GM10266 (cell line): ENCODE measurements at regions not wholly inside any gene's neighbourhood (a gene's known extent, or its start where the extent isn't known, plus 50 kb on each side); places are given as distances from the start of the nearest gene placed in this dataset.

ENCODE experiments used
- DNase-seq: peaks from one replicate; pipeline ENCODE4 v3.0.0; 2012; ENCODE audit errors: extremely low spot score
- TF ChIP-seq, protein P1 (sequence below): IDR thresholded peaks from 2 replicates; pipeline ENCODE4 v1.5.1; 2012; ENCODE audit warnings: mild to moderate bottlenecking, low read depth; ENCODE audit not compliant: control insufficient read depth, insufficient read depth; ENCODE audit errors: missing control alignments

DNA sequence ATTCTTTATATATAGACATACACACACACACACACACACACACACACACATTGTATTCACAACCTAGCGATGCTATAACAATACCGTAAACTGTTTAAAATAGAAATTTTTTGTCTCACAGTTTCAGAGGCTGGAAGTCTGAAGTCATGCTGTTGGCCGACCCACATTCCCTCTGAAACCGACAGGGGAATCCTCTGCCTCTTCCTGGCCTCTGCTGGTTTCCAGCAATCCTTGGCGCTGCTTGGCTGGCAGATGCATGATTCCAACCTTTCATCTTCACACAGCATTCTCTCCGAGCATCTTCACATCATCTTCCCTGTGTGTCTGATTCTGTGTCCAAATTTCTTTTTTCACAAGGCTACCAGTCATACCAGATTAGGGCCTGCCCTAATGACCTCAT is 94.8 kb downstream of the CCDC71L start:
- TF ChIP-seq, protein P1, sequence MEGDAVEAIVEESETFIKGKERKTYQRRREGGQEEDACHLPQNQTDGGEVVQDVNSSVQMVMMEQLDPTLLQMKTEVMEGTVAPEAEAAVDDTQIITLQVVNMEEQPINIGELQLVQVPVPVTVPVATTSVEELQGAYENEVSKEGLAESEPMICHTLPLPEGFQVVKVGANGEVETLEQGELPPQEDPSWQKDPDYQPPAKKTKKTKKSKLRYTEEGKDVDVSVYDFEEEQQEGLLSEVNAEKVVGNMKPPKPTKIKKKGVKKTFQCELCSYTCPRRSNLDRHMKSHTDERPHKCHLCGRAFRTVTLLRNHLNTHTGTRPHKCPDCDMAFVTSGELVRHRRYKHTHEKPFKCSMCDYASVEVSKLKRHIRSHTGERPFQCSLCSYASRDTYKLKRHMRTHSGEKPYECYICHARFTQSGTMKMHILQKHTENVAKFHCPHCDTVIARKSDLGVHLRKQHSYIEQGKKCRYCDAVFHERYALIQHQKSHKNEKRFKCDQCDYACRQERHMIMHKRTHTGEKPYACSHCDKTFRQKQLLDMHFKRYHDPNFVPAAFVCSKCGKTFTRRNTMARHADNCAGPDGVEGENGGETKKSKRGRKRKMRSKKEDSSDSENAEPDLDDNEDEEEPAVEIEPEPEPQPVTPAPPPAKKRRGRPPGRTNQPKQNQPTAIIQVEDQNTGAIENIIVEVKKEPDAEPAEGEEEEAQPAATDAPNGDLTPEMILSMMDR = no peak
- no peak for DNase-seq

DNA sequence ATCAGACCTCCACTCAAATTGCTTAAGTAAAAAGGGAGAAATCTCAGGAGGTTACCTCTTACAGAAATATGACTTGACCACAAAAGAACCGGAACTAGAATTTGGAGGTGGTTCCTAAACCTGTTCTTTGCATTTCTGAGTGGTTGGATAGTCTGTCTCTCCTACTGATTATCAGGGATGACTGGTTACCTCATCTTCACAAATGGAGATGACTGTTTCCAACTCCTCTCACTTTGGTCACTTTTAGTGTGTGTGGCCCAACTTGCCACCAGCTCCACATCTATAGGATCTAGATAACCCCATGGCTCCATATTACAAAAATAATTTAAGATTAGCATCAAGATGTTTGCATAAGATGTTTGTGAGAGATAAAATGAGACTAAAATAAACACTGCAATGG is 95.5 kb downstream of the CCDC71L start:
- DNase-seq = no peak
- TF ChIP-seq, protein P1 = no peak

DNA sequence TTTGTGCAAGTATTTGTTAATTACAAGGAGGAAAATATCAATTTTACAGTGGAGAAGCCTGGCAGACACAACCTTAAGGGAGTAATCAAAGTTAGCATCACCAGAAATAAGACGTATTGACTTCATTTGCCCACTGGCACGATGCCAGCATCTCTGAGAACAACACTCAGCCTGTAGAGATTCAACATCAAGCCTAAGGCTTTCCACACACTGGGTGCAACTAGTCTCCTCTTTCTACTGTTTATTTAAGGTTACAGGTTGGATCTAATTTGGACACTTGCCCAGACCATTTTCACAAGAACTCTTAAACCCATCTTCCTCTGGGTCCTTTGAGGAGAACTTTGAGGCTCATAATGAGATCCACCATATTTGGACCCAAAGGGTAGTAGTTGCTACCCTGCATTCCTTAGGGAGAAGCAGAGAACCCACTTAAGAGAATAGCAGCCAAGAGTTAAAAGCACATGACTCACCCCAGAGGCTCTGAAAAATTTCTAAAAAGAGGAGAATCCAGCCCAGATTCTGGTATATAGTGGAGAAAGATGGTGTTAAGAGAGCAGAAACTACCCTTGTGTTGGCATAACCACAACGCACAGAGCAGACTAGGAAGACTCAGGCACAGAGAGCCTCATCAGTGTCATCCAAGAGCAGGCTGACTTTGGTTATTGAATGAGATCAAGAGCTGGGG is 97.3 kb downstream of the CCDC71L start:
- TF ChIP-seq, protein P1 = no peak
- DNase-seq = no peak

DNA sequence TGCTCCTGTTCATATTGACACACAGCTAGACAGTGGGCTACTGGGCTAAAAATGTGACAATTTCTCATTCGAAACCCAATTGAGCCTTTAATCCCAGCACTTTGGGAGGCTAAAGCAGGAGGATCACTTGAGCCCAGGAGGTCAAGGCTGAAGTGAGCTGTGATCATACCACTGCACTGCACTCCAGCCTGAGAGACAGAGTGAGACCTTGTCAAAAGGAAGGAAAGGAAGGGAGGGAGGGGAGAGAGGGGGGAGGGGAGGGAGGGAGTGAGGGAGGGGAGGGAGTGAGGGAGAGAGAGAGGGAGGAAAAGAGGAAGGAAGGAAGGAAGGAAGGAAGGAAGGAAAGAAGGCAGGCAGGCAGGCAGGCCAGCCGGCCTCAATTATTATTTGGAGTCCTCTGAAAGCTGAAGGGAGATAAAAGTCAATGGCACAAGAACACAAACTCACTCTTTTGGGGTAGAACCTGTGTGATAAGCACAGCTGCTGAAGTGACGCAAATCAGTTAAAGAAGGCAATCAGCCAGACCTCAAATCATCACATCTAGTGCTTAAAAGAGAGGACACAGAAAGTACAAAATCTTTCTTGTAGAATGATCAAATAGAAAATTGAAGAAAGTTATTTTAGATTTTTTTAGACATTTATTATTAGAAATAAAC is 98.1 kb downstream of the CCDC71L start:
- DNase-seq = no peak
- TF ChIP-seq, protein P1 = no peak

DNA sequence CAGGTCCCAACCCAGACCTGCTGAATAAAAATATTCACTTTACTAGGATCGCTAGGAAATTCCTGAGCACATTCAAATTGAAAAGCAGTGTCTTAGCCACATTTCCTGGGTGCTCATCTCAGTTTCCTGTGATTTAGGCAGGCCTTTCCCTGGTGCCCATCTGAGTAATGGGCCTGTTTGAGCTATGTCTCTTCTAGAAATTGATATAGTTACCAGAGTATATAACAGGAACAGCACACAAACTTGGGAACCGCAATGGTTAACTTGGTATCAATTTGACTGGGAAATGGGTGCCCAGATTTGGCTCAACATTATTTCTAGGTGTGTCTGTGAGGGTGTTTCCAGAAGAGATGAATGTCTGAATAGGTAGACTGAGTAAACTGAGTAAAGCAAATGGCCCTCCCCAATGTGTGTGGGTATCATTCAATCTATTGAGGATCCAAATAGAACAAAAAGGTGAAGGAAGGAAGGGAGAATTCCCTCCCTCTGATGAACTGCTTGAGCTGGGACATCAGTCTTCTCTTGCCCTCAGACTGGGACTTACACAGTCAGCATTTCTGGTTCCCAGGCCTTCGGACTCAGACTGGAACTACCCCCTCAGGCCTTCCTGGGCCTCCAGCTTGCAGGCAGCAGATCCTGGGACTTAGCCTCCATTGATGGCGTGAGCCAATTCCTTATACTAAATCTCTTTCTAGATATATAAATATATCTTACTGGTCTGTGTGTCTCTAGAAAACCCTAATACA is 99.1 kb downstream of the CCDC71L start:
- TF ChIP-seq, protein P1 = no peak

DNA sequence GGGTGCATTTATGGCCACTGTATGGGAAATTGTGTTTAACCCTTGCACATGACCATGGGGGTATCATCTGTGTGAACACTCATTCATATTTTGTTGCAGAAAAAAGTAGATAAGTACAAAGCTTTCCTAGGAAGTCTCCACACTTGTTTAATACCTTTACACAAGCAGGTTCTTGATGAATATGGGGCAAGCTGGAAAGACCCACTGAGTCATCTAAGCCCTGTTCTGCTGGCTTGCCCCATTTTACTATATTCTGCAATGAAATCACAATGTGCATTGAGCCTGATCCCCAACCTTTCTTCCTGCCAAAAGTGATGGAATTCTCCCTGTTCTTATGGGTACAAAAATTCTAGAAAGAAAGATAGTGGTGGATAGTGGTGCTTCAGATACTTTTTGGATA is 99.8 kb downstream of the CCDC71L start:
- TF ChIP-seq, protein P1 = no peak
- DNase-seq = no peak

More for the DNA sequence above, 99.1 kb downstream of the CCDC71L start:
- DNase-seq = no peak
